PFSK-1 (cell line): ENCODE measurements at regions not wholly inside any gene's neighbourhood (a gene's known extent, or its start where the extent isn't known, plus 50 kb on each side); places are given as distances from the start of the nearest gene placed in this dataset.

Experiments
- FOXP2 ChIP-seq: optimal IDR thresholded peaks from 2 replicates; pipeline ENCODE3; 2011; ENCODE audit warnings: borderline replicate concordance, control low read depth, inconsistent platforms; ENCODE audit not compliant: insufficient read depth; ENCODE audit errors: extremely low read length, extremely low read depth
- POLR2AphosphoS5 ChIP-seq: IDR thresholded peaks from 2 replicates; pipeline ENCODE4 v1.6.1; 2012; ENCODE audit warnings: low read depth, mild to moderate bottlenecking, control low read depth, low read length, moderate library complexity
- REST ChIP-seq, 2 experiments: IDR thresholded peaks; 2 replicates each; pipeline versions ENCODE4 v1.6.1 to v1.8.0; 2011 to 2012; ENCODE audit warnings: low read depth in 2 of 2, low read length in 2 of 2, control low read depth in 1 of 2, inconsistent platforms in 1 of 2, mild to moderate bottlenecking in 1 of 2, moderate library complexity in 1 of 2; ENCODE audit not compliant: insufficient read depth in 1 of 2
- SIN3A ChIP-seq: IDR thresholded peaks from 2 replicates; pipeline ENCODE4 v1.6.1; 2012; ENCODE audit warnings: mild to moderate bottlenecking, low read length, moderate library complexity, borderline replicate concordance; ENCODE audit not compliant: insufficient read depth
- TAF1 ChIP-seq: IDR thresholded peaks from 2 replicates; pipeline ENCODE4 v1.6.1; 2012; ENCODE audit warnings: low read length, control low read depth, borderline replicate concordance; ENCODE audit not compliant: insufficient read depth

GRCh38 chr1:212539737-212540430 is 68.7 kb upstream of the ATF3 start:
- TF ChIP-seq FOXP2, result no peak
- no peak for TF ChIP-seq POLR2AphosphoS5
- TF ChIP-seq SIN3A, result no peak
- TF ChIP-seq TAF1, result no peak
- no peak for TF ChIP-seq REST (IDR thresholded peaks at IDR 0.05; ENCODE audit: insufficient read depth in 1 of 2, low read depth in 2 of 2, low read length in 2 of 2)

- TF ChIP-seq SIN3A, result no peak
- TF ChIP-seq REST (IDR thresholded peaks at IDR 0.05; ENCODE audit: insufficient read depth in 1 of 2, low read depth in 2 of 2, low read length in 2 of 2), result no peak
- no peak for TF ChIP-seq FOXP2
- TF ChIP-seq POLR2AphosphoS5, result no peak
- TF ChIP-seq TAF1, result no peak
Measured at GRCh38 chr1:212542761-212543187, 65.8 kb upstream of the ATF3 start.

- TF ChIP-seq REST (IDR thresholded peaks at IDR 0.05; ENCODE audit: insufficient read depth in 1 of 2, low read depth in 2 of 2, low read length in 2 of 2) (no peak), POLR2AphosphoS5 (no peak), TAF1 (no peak), SIN3A (no peak), FOXP2 (no peak)
Measured at GRCh38 chr1:212544110-212544509, 64.5 kb upstream of the ATF3 start.

GRCh38 chr1:212545941-212546635 is 62.5 kb upstream of the ATF3 start:
- TF ChIP-seq POLR2AphosphoS5 (no peak), REST (IDR thresholded peaks at IDR 0.05; ENCODE audit: insufficient read depth in 1 of 2, low read depth in 2 of 2, low read length in 2 of 2) (no peak), FOXP2 (no peak), TAF1 (no peak), SIN3A (no peak)
